ENCODE measurements at regions not wholly inside any gene's neighbourhood (a gene's known extent, or its start where the extent isn't known, plus 50 kb on each side); places are given as distances from the start of the nearest gene placed in this dataset.
"Not testable (repeated sequence)": the region's sequence is repeated elsewhere in the genome, so short reads cannot be mapped to it uniquely, and the experiment has no call there.

- Histone ChIP-seq H3K4me2 (ENCODE audit: low read length) (no peak overlapping the region), H3K4me3 (ENCODE audit: low read depth, low read length) (no peak overlapping the region), H3K79me2 (no peaks in the 10 kb centered on the region), H2AFZ (no peak overlapping the region), H3K4me1 (no peaks in the 10 kb centered on the region), H3K27me3 (ENCODE audit: control insufficient read depth, insufficient read depth, low read length) (no peaks in the 10 kb centered on the region), H3K27ac (no peak overlapping the region), H3K36me3 (ENCODE audit: control insufficient read depth, insufficient read depth, low read length) (no peaks in the 10 kb centered on the region), H3K9me3 (ENCODE audit: control insufficient read depth, low read length) (no peaks in the 10 kb centered on the region), H3K9ac (no peak overlapping the region)
- TF ChIP-seq, protein P1, sequence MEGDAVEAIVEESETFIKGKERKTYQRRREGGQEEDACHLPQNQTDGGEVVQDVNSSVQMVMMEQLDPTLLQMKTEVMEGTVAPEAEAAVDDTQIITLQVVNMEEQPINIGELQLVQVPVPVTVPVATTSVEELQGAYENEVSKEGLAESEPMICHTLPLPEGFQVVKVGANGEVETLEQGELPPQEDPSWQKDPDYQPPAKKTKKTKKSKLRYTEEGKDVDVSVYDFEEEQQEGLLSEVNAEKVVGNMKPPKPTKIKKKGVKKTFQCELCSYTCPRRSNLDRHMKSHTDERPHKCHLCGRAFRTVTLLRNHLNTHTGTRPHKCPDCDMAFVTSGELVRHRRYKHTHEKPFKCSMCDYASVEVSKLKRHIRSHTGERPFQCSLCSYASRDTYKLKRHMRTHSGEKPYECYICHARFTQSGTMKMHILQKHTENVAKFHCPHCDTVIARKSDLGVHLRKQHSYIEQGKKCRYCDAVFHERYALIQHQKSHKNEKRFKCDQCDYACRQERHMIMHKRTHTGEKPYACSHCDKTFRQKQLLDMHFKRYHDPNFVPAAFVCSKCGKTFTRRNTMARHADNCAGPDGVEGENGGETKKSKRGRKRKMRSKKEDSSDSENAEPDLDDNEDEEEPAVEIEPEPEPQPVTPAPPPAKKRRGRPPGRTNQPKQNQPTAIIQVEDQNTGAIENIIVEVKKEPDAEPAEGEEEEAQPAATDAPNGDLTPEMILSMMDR (IDR thresholded peaks at IDR 0.05) = no peak
Measured at GRCh38 chr5:63029891-63030290, 451.3 kb downstream of the LRRC70 start.

DNA sequence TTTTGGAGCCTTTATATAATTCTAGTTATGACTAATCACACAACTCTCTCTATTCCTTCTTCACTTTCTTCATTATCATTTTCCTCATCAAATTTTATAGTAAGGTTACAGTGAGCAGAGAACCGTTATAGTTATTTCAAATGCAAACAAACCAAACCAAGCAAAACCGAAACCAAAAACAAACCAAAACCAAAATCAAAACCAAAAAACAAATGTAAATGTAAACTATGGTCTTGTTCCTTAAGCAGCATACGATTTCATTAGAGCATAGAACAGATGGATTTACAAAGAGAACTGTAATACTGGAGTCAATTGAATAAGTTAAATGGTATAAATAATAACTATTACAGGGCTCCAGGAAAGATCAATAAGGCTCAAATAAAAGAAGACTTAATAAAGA is 447.1 kb downstream of the LRRC70 start:
- TF ChIP-seq, protein P1 (IDR thresholded peaks at IDR 0.05) = no peak
- H3K4me3 ChIP-seq (ENCODE audit: low read depth, low read length) = no peak overlapping the region
- no peaks in the 10 kb centered on the region for H3K9me3 ChIP-seq (ENCODE audit: control insufficient read depth, low read length)
- H3K4me1 ChIP-seq = no peaks in the 10 kb centered on the region
- no peak overlapping the region for H3K27ac ChIP-seq
- no peaks in the 10 kb centered on the region for H3K27me3 ChIP-seq (ENCODE audit: control insufficient read depth, insufficient read depth, low read length)
- H3K79me2 ChIP-seq = no peaks in the 10 kb centered on the region
- no peaks in the 10 kb centered on the region for H3K36me3 ChIP-seq (ENCODE audit: control insufficient read depth, insufficient read depth, low read length)
- H2AFZ ChIP-seq = no peak overlapping the region
- H3K4me2 ChIP-seq (ENCODE audit: low read length) = no peak overlapping the region
- no peak overlapping the region for H3K9ac ChIP-seq

DNA sequence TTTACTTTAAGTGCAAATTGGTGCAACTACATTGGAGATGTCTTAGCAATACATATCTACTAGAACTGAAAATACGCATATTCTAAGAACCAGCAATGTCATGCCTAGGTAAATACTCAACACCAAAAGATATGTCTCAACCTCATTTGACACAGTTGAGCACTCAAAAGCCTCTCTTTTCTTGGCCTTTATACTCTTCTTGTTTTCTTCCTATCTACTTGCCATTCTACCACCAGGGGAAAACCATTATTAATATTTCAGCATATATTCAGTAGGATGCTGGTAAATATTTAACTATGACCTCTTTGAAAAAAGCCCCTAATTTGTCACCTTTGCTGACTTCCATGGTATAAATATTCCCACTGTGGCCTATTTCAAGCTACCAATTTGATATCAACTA is 443.8 kb downstream of the LRRC70 start:
- H3K79me2 ChIP-seq = no peaks in the 10 kb centered on the region
- H3K9me3 ChIP-seq (ENCODE audit: control insufficient read depth, low read length) = no peaks in the 10 kb centered on the region
- H3K27me3 ChIP-seq (ENCODE audit: control insufficient read depth, insufficient read depth, low read length) = no peaks in the 10 kb centered on the region
- no peaks in the 10 kb centered on the region for H3K4me1 ChIP-seq
- H3K9ac ChIP-seq = no peak overlapping the region
- TF ChIP-seq, protein P1 (IDR thresholded peaks at IDR 0.05) = no peak
- H3K4me2 ChIP-seq (ENCODE audit: low read length) = no peak overlapping the region
- no peaks in the 10 kb centered on the region for H3K36me3 ChIP-seq (ENCODE audit: control insufficient read depth, insufficient read depth, low read length)
- no peak overlapping the region for H3K27ac ChIP-seq
- no peak overlapping the region for H2AFZ ChIP-seq
- H3K4me3 ChIP-seq (ENCODE audit: low read depth, low read length) = no peak overlapping the region

DNA sequence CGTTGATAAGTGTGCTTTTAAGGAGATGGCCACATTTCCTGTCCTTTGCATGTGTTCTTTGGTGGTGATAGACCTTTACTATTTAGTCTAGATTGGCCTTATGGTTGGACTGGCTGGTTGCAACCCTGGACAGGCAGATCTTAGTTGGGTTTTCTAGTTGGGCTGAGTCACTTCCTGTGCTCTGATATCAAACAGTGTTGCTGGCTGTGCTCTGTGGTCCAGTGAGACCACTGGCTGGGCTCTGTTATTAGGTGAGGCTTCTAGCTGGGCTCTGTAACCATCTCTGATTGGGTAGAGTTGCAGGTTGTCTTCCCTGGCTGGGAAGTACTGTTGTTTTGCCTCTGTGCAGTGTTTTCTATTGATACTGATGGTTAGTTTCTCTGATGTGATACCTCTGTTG is 432.5 kb downstream of the LRRC70 start:
- Histone ChIP-seq H3K9me3 (ENCODE audit: control insufficient read depth, low read length) (no peaks in the 10 kb centered on the region), H3K4me3 (ENCODE audit: low read depth, low read length) (no peak overlapping the region), H3K27ac (no peak overlapping the region), H3K9ac (no peak overlapping the region), H2AFZ (no peak overlapping the region), H3K4me2 (ENCODE audit: low read length) (no peak overlapping the region), H3K4me1 (no peaks in the 10 kb centered on the region), H3K27me3 (ENCODE audit: control insufficient read depth, insufficient read depth, low read length) (no peaks in the 10 kb centered on the region), H3K79me2 (no peaks in the 10 kb centered on the region), H3K36me3 (ENCODE audit: control insufficient read depth, insufficient read depth, low read length) (no peaks in the 10 kb centered on the region)
- TF ChIP-seq, protein P1 (IDR thresholded peaks at IDR 0.05) = no peak

DNA sequence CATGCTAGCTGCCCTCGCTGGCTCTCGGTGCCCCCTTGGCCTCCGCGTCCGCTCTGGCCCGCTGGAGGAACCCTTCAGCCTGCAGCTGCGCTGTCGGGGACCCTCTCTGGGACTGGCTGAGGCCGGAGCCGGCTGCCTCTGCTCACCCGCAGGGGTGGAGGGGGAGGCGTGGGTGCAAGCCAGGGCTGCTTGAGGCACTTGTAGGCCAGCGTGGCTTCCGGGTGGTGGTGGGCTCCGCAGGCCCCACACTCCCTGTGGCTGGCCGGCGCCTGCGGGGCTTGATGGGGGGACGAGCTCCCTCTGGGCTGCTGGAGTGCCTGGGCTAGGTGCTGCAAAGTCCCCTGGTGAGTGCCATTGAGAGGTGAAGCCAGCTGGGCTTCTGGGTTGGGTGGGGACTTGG is 429.6 kb downstream of the LRRC70 start:
- no peak overlapping the region for H3K4me2 ChIP-seq (ENCODE audit: low read length)
- H3K79me2 ChIP-seq = no peaks in the 10 kb centered on the region
- no peaks in the 10 kb centered on the region for H3K9me3 ChIP-seq (ENCODE audit: control insufficient read depth, low read length)
- no peaks in the 10 kb centered on the region for H3K27me3 ChIP-seq (ENCODE audit: control insufficient read depth, insufficient read depth, low read length)
- no peak overlapping the region for H3K27ac ChIP-seq
- H3K36me3 ChIP-seq (ENCODE audit: control insufficient read depth, insufficient read depth, low read length) = no peaks in the 10 kb centered on the region
- H3K4me3 ChIP-seq (ENCODE audit: low read depth, low read length) = no peak overlapping the region
- TF ChIP-seq, protein P1 (IDR thresholded peaks at IDR 0.05) = no peak
- no peaks in the 10 kb centered on the region for H3K4me1 ChIP-seq
- H3K9ac ChIP-seq = no peak overlapping the region
- H2AFZ ChIP-seq = no peak overlapping the region

- not testable (repeated sequence) for H3K27me3 ChIP-seq (ENCODE audit: control insufficient read depth, insufficient read depth, low read length); H3K27ac ChIP-seq; H3K79me2 ChIP-seq; H3K4me3 ChIP-seq (ENCODE audit: low read depth, low read length); H3K36me3 ChIP-seq (ENCODE audit: control insufficient read depth, insufficient read depth, low read length); H3K4me1 ChIP-seq; H2AFZ ChIP-seq; H3K4me2 ChIP-seq (ENCODE audit: low read length); H3K9ac ChIP-seq; H3K9me3 ChIP-seq (ENCODE audit: control insufficient read depth, low read length)
Measured at GRCh38 chr5:62994842-62995241, 416.2 kb downstream of the LRRC70 start.

All from parathyroid adenoma (tissue), 2 donors.